D721Med (cell line): ENCODE measurements at regions not wholly inside any gene's neighbourhood (a gene's known extent, or its start where the extent isn't known, plus 50 kb on each side); places are given as distances from the start of the nearest gene placed in this dataset.

Source experiments
- DNase-seq: peaks from one replicate; pipeline ENCODE4 v3.0.0; 2011; ENCODE audit warnings: low spot score; ENCODE audit not compliant: insufficient read length
- FAIRE-seq: peaks from 2 replicates; lab custom pipeline; 2011; peaks lifted over from hg19 to GRCh38; lab: Jason Lieb, UNC
- TF ChIP-seq, protein P1 (sequence below): IDR thresholded peaks from 2 replicates; pipeline ENCODE4 v1.5.1; 2012; ENCODE audit warnings: mild to moderate bottlenecking, control low read depth; ENCODE audit not compliant: insufficient read depth; ENCODE audit errors: missing control alignments

DNA sequence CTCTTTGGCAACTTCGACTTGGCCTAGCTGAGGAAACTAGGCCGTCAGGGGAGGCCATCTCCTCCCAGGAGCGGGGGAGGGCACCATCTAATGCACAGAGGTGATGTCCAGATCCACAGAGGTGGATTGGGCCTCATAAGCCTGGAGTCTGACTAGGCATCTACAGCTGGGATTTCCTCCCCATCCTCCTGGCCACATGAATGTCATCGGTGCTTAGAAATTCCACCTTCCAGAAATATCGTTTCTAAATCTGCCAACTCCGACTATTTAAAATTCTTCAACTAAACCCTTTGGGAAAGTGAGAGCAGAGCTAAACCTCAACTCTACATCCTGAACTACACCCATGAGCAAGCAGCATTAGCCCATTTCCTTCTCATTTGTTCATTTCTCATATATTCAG lies 118.7 kb downstream of the WNT5A start:
- TF ChIP-seq, protein P1, sequence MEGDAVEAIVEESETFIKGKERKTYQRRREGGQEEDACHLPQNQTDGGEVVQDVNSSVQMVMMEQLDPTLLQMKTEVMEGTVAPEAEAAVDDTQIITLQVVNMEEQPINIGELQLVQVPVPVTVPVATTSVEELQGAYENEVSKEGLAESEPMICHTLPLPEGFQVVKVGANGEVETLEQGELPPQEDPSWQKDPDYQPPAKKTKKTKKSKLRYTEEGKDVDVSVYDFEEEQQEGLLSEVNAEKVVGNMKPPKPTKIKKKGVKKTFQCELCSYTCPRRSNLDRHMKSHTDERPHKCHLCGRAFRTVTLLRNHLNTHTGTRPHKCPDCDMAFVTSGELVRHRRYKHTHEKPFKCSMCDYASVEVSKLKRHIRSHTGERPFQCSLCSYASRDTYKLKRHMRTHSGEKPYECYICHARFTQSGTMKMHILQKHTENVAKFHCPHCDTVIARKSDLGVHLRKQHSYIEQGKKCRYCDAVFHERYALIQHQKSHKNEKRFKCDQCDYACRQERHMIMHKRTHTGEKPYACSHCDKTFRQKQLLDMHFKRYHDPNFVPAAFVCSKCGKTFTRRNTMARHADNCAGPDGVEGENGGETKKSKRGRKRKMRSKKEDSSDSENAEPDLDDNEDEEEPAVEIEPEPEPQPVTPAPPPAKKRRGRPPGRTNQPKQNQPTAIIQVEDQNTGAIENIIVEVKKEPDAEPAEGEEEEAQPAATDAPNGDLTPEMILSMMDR: no peak
- DNase-seq (no peak), FAIRE-seq (no peak)

DNA sequence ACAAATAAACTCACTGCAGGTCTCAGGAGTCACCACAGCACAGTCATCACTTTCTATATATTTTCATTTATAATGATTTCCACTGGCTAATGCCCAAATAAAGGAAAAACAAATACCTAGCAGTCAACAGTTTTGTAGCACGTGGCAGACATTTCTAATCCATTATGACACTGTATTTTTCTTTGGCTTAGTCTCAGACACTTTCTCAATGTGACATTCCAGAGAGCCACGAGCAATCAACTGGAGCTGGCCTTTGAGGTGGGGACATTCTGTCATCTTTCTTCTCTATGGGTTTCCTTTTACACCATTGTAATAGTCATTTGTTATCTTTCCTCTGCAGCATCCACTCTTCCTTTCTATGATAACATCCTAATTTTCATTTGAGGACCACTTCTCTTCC lies 119.7 kb downstream of the WNT5A start:
- TF ChIP-seq, protein P1: no peak
- DNase-seq (no peak), FAIRE-seq (no peak)

DNA sequence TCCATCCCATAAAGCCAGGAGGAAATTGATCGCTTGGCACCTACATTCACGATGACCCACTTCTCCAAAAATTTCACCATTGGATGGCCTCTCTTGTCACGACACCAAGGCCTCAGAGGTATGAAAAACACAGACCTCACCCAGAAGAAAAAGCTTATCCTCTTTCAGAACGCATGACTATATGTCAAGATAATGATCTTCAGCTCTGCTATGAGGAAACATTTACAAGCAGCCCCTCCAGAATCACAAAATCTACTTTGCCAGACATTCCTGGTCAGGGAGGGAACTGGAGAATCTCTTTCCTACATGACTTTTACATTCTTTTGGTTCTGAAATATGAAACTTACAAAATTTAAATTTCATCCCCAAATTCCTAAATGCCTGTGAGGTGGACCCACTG lies 122.7 kb downstream of the WNT5A start:
- FAIRE-seq: no peak
- no peak for DNase-seq
- TF ChIP-seq, protein P1: no peak

DNA sequence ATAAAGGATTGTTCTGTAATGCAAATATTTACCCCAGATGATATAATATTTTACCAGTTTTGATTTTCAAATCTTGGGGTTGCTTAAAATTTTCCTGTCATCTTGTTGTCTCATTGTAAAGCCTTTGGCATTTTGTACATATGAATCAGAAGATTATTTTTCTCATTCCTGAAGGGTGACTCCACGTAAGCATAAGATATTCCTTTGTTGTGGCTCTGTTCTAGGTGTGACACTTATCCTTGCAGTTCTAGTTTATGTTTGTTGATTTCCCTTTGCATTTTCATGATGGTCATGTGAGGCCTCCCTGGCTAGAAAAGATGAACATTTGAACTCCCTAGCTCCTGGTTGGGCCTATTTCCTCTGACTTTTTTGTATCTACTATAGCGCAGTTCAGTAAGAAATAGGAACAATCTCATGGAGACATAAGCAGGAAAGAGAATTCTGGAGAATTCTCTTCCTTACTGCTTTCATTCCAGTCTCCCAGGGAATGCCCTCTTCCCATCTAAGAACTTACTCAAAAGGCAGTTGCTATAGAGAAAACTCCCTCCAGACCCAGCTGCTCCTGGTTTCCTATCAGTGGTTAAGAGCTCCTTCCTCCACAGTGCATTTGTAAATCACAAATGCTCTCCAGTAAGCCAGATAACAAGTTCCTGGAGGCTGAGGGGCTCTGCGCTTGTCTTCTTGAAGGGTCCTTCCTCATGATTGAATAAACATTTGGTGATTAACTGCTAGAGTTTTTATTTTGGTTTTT lies 124.7 kb downstream of the WNT5A start:
- DNase-seq (no peak), FAIRE-seq (no peak)
- TF ChIP-seq, protein P1: no peak

DNA sequence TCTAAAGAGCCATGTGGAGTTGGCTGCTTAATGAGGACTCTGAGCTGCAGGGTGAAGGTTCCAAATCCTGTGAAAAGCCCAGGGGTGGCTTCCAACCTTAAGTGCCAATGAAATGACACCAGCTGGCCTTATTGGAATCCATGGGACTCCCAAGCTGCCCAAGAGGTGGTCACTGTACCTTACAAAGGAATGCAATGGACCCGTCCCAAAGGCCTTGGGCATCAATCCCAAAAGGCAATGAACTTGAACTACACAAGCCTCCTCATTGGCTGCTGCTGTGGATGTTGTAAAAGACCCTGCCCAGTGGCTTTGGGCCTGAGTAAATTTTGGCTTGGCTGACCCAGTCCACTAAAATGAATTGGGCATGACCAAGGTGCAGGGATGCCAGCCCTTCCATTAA lies 129.3 kb downstream of the WNT5A start:
- FAIRE-seq (no peak), DNase-seq (no peak)
- TF ChIP-seq, protein P1: no peak

DNA sequence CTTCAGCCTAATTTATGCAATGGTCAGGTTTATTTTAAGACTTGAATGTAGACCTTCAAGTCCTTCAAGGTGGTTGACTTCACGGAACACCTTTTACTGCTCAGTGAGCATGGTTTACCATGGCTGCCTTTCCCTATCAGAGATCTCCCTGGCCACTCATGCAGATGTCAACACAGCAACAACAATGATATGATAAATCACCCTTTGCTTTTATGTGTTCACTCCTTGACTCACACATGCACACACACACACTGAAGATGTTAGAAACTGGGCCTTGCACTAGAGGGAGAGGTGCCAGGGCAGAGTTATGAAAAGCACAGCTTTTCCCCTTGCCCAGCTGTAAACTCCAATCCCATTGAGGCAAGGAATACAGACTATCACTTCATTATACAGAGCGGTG lies 134.4 kb downstream of the WNT5A start:
- TF ChIP-seq, protein P1: no peak

DNA sequence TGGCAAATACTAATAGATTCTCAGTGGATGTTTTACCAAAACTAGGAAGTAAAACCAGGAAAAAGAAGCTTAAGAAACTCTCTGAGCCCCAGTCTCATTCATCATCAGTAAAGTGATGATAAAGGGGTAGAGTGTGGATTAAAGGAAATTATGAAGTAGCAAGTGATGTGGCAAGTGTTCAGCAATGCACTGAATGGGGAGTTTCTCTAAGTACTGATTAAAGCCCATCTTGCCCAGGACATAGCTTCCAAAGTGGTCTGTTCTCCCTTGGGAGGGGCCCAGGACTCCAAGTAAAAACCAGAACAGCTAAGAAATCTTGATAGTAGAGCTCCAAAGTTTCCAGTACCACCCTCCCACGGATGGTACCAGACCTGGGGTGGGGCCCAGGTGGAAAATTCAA lies 137.3 kb downstream of the WNT5A start:
- FAIRE-seq (no peak), DNase-seq (no peak)
- TF ChIP-seq, protein P1: no peak

More for the DNA sequence above, 134.4 kb downstream of the WNT5A start:
- DNase-seq (no peak), FAIRE-seq (no peak)
